Suprapubic skin (tissue), 3 donors: ENCODE measurements at regions not wholly inside any gene's neighbourhood (a gene's known extent, or its start where the extent isn't known, plus 50 kb on each side); places are given as distances from the start of the nearest gene placed in this dataset.

ENCODE experiments used
- CTCF ChIP-seq, 2 donors: fragments of 200-600 bp in 1 of 2; fragments of 450-650 bp in 1 of 2; sonication (generic) in 1 of 2; IDR thresholded peaks; one replicate each; pipeline ENCODE4 v1.5.1; 2016 to 2019; ENCODE audit warnings: antibody characterized with exemption in 2 of 2, mild to moderate bottlenecking in 1 of 2, moderate library complexity in 1 of 2
- POLR2AphosphoS5 ChIP-seq, 3 donors: sonication (generic); formaldehyde crosslinking; IDR thresholded peaks; one replicate each; pipeline ENCODE4 v1.6.1; 2017; ENCODE audit warnings: antibody characterized with exemption in 3 of 3

DNA sequence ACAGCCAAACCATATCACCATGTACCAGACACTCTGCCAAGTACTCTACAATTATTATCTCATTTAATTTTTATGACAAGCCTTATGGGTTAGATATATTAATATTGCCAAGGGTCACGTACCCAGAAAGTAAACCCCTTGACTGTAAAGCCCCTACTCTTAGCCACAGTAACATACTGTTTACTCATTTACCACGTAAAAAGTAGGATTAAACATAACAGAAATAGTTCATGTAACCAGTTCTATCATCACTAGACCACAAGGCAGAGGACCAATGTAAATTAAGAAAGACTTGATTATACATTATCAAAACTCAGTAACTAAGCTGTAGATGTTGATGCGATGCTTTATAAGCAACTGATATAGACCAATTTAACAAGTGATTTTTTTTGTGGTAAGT lies 101.5 kb upstream of the CNTNAP4 start:
- TF ChIP-seq POLR2AphosphoS5 (IDR thresholded peaks at IDR 0.05) (no peak), CTCF (IDR thresholded peaks at IDR 0.05) (no peak)
